H9 (cell line): ENCODE measurements at regions not wholly inside any gene's neighbourhood (a gene's known extent, or its start where the extent isn't known, plus 50 kb on each side); places are given as distances from the start of the nearest gene placed in this dataset.

ENCODE experiments used
- DNase-seq: peaks from one replicate; pipeline ENCODE4 v3.0.0-alpha.2; 2017
- H2AFZ ChIP-seq: one replicate; pipeline ENCODE4 v1.6.1; 2013; ENCODE audit warnings: mild to moderate bottlenecking, low read length, control low read depth, moderate library complexity
- H2AK5ac ChIP-seq: 2 replicates; pipeline ENCODE4 v1.6.1; 2013; ENCODE audit warnings: low read length, control low read depth, mixed read lengths; ENCODE audit not compliant: insufficient read length
- H2BK120ac ChIP-seq: one replicate; pipeline ENCODE4 v1.6.1; 2013; ENCODE audit warnings: low read depth, mild to moderate bottlenecking, low read length, control low read depth, inconsistent platforms; ENCODE audit not compliant: poor library complexity, severe bottlenecking
- H2BK12ac ChIP-seq: 2 replicates; pipeline ENCODE4 v1.6.1; 2013; ENCODE audit warnings: low read length, control low read depth, mixed read lengths, low read depth; ENCODE audit not compliant: insufficient read length
- H2BK15ac ChIP-seq: 2 replicates; pipeline ENCODE4 v1.6.1; 2013; ENCODE audit warnings: low read depth, low read length, control low read depth
- H2BK20ac ChIP-seq: one replicate; pipeline ENCODE4 v1.6.1; 2013; ENCODE audit warnings: low read depth, mild to moderate bottlenecking, low read length, control low read depth, inconsistent platforms; ENCODE audit not compliant: poor library complexity, severe bottlenecking
- H2BK5ac ChIP-seq: 2 replicates; pipeline ENCODE4 v1.6.1; 2013; ENCODE audit warnings: low read length, control low read depth, mixed read lengths; ENCODE audit not compliant: insufficient read length
- H3K14ac ChIP-seq: 2 replicates; pipeline ENCODE4 v1.6.1; 2013; ENCODE audit warnings: low read length, control low read depth; ENCODE audit not compliant: insufficient read depth
- H3K18ac ChIP-seq: 2 replicates; pipeline ENCODE4 v1.6.1; 2013; ENCODE audit warnings: low read depth, mild to moderate bottlenecking, mixed read lengths, low read length, control low read depth; ENCODE audit not compliant: insufficient read length
- H3K23ac ChIP-seq: 2 replicates; pipeline ENCODE4 v1.6.1; 2013; ENCODE audit warnings: low read length, control low read depth, mixed read lengths, low read depth; ENCODE audit not compliant: insufficient read length
- H3K23me2 ChIP-seq: 2 replicates; pipeline ENCODE4 v1.6.1; 2013; ENCODE audit warnings: low read depth, mild to moderate bottlenecking, mixed read lengths, low read length, control low read depth; ENCODE audit not compliant: insufficient read length, poor library complexity, severe bottlenecking
- H3K27ac ChIP-seq: 2 replicates; pipeline ENCODE4 v1.5.1; 2013; ENCODE audit warnings: low read length, control low read depth, mixed read lengths, low read depth; ENCODE audit not compliant: insufficient read length
- H3K27me3 ChIP-seq: 2 replicates; pipeline ENCODE4 v1.6.1; 2013; ENCODE audit warnings: low read length, control low read depth, inconsistent platforms; ENCODE audit not compliant: insufficient read depth
- H3K4ac ChIP-seq: 2 replicates; pipeline ENCODE4 v1.6.1; 2013; ENCODE audit warnings: low read depth, mild to moderate bottlenecking, control low read depth, inconsistent platforms, low read length, moderate library complexity
- H3K4me1 ChIP-seq: 2 replicates; pipeline ENCODE4 v1.6.1; 2013; ENCODE audit warnings: low read length, control low read depth, inconsistent platforms; ENCODE audit not compliant: insufficient read depth
- H3K4me2 ChIP-seq: 2 replicates; pipeline ENCODE4 v1.6.1; 2013; ENCODE audit warnings: low read length, control low read depth, mixed read lengths; ENCODE audit not compliant: insufficient read length, insufficient read depth
- H3K56ac ChIP-seq: 2 replicates; pipeline ENCODE4 v1.6.1; 2013; ENCODE audit warnings: low read depth, mild to moderate bottlenecking, mixed read lengths, low read length, control low read depth; ENCODE audit not compliant: insufficient read length
- H3K79me1 ChIP-seq: 2 replicates; pipeline ENCODE4 v1.6.1; 2013; ENCODE audit warnings: low read depth, mild to moderate bottlenecking, moderate library complexity, low read length, control low read depth, inconsistent platforms; ENCODE audit not compliant: insufficient read depth, poor library complexity, severe bottlenecking
- H3K79me2 ChIP-seq: 2 replicates; pipeline ENCODE4 v1.6.1; 2013; ENCODE audit warnings: low read length, control low read depth, inconsistent platforms; ENCODE audit not compliant: insufficient read depth
- H3K9ac ChIP-seq: 2 replicates; pipeline ENCODE4 v1.6.1; 2013; ENCODE audit warnings: low read length, control low read depth, mixed read lengths; ENCODE audit not compliant: insufficient read length; ENCODE audit errors: extremely low read depth
- H3K9me3 ChIP-seq: one replicate; pipeline ENCODE4 v1.6.1; 2013; ENCODE audit warnings: low read depth, low read length, inconsistent platforms; ENCODE audit not compliant: control insufficient read depth
- H3T11ph ChIP-seq: one replicate; pipeline ENCODE4 v1.6.1; 2013; ENCODE audit warnings: mild to moderate bottlenecking, low read length, control low read depth, inconsistent platforms
- H4K20me1 ChIP-seq: one replicate; pipeline ENCODE4 v1.6.1; 2013; ENCODE audit not compliant: control insufficient read depth, insufficient read length, insufficient read depth
- H4K5ac ChIP-seq: 2 replicates; pipeline ENCODE4 v1.6.1; 2013; ENCODE audit warnings: low read depth, mild to moderate bottlenecking, mixed read lengths, low read length, control low read depth; ENCODE audit not compliant: insufficient read length
- H4K8ac ChIP-seq: replicated peaks from 2 replicates; pipeline ENCODE4 v1.6.1; 2013; ENCODE audit warnings: low read length, control low read depth, mixed read lengths, low read depth; ENCODE audit not compliant: insufficient read length
- H4K91ac ChIP-seq: 2 replicates; pipeline ENCODE4 v1.6.1; 2013; ENCODE audit warnings: low read depth, mild to moderate bottlenecking, moderate library complexity, mixed read lengths, low read length, control low read depth; ENCODE audit not compliant: insufficient read length
- H3K27ac Mint-ChIP-seq, 3 experiments: 2 replicates in 2 of 3; 3 replicates in 1 of 3; pipeline ENCODE4 v1.8.0; 2020 to 2021; ENCODE audit warnings: mixed read lengths in 3 of 3, mild to moderate bottlenecking in 1 of 3, moderate library complexity in 1 of 3
- H3K27me3 Mint-ChIP-seq: 2 replicates; pipeline ENCODE4 v1.8.0; 2021; ENCODE audit warnings: low read depth, mild to moderate bottlenecking, moderate library complexity, mixed read lengths
- H3K36me3 Mint-ChIP-seq, 3 experiments: 2 replicates in 2 of 3; 3 replicates in 1 of 3; pipeline ENCODE4 v1.8.0; 2020 to 2021; ENCODE audit warnings: low read depth in 3 of 3, mixed read lengths in 3 of 3; ENCODE audit not compliant: insufficient read depth in 1 of 3
- H3K4me1 Mint-ChIP-seq, 2 experiments: 2 replicates each; pipeline ENCODE4 v1.8.0; 2020; ENCODE audit warnings: mixed read lengths in 2 of 2
- H3K4me3 Mint-ChIP-seq, 2 experiments: 2 replicates in 1 of 2; 3 replicates in 1 of 2; pipeline ENCODE4 v1.8.0; 2020 to 2021; ENCODE audit warnings: mild to moderate bottlenecking in 2 of 2, mixed read lengths in 2 of 2, moderate library complexity in 1 of 2
- H3K9me3 Mint-ChIP-seq, 2 experiments: 2 replicates in 1 of 2; 3 replicates in 1 of 2; pipeline ENCODE4 v1.8.0; 2020; ENCODE audit warnings: mild to moderate bottlenecking in 2 of 2, mixed read lengths in 2 of 2, moderate library complexity in 1 of 2
- WGBS: extraction: QIAGEN DNeasy Blood & Tissue Kit; methylation state at CpG from one replicate; pipeline ENCODE4 v1.1.7; 2013; ENCODE audit warnings: missing lambda C conversion rate, low lambda C conversion rate, mixed read lengths; ENCODE audit not compliant: insufficient read length; ENCODE audit errors: extremely low coverage; 5-methylcytosine and 5-hydroxymethylcytosine counted together
- TF ChIP-seq, protein P1 (sequence below): fragments of 200-600 bp; sonication (generic); conservative IDR thresholded peaks from 3 replicates; pipeline ENCODE4 v1.8.0; 2021; ENCODE audit warnings: antibody characterized with exemption, mild to moderate bottlenecking

DNA sequence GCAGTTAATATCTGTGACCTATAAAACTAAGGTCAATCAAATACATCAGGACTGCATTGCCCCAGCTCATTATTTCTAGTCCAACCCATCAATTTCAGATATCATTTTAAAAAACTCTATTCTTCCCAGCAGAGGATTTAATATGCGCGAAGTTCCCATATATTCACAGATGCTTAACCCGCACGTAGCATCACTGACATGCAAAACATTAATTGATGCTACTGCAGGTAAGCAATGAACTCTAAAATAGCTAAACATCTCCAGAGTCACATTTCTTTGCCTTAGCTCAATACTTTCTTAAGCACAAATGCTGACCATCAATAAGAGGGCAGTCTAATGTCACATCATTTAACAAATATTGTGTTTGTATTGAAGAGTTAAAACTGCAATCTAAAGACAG lies 586.6 kb upstream of the CDH18 start:
- no peak for DNase-seq
- H3K79me2 ChIP-seq: no peaks in the 10 kb centered on the region
- no peak overlapping the region for H3K4me3 Mint-ChIP-seq
- H3K9ac ChIP-seq: no peak overlapping the region
- H2BK20ac ChIP-seq: no peak overlapping the region
- no peak overlapping the region for H3K4me2 ChIP-seq
- no peak overlapping the region for H2BK15ac ChIP-seq
- no peak overlapping the region for H3K14ac ChIP-seq
- no peak overlapping the region for H3K23ac ChIP-seq
- H2AK5ac ChIP-seq: no peak overlapping the region
- no peaks in the 10 kb centered on the region for H3K79me1 ChIP-seq
- no peak overlapping the region for H2AFZ ChIP-seq
- no peak overlapping the region for H3T11ph ChIP-seq
- no peaks in the 10 kb centered on the region for H4K20me1 ChIP-seq
- H4K8ac ChIP-seq: no peak overlapping the region
- no peaks in the 10 kb centered on the region for H3K27me3 Mint-ChIP-seq
- H3K18ac ChIP-seq: no peak overlapping the region
- H3K23me2 ChIP-seq: no peaks in the 10 kb centered on the region
- no peak overlapping the region for H3K4ac ChIP-seq
- no CpG with 5 or more reads among the region's 4 CpGs for WGBS
- H3K56ac ChIP-seq: no peak overlapping the region
- H3K4me1 ChIP-seq: no peaks in the 10 kb centered on the region
- H4K91ac ChIP-seq: no peak overlapping the region
- no peaks in the 10 kb centered on the region for H3K9me3 ChIP-seq
- H3K9me3 Mint-ChIP-seq: no peaks in the 10 kb centered on the region
- H4K5ac ChIP-seq: no peak overlapping the region
- no peak overlapping the region for H2BK12ac ChIP-seq
- no peak overlapping the region for H2BK120ac ChIP-seq
- H3K27me3 ChIP-seq: no peaks in the 10 kb centered on the region
- H3K4me1 Mint-ChIP-seq: peaks cover 6 to 9% of the 10 kb centered on the region in 2 experiments; a peak in 3 of 4 replicates
- TF ChIP-seq, protein P1, sequence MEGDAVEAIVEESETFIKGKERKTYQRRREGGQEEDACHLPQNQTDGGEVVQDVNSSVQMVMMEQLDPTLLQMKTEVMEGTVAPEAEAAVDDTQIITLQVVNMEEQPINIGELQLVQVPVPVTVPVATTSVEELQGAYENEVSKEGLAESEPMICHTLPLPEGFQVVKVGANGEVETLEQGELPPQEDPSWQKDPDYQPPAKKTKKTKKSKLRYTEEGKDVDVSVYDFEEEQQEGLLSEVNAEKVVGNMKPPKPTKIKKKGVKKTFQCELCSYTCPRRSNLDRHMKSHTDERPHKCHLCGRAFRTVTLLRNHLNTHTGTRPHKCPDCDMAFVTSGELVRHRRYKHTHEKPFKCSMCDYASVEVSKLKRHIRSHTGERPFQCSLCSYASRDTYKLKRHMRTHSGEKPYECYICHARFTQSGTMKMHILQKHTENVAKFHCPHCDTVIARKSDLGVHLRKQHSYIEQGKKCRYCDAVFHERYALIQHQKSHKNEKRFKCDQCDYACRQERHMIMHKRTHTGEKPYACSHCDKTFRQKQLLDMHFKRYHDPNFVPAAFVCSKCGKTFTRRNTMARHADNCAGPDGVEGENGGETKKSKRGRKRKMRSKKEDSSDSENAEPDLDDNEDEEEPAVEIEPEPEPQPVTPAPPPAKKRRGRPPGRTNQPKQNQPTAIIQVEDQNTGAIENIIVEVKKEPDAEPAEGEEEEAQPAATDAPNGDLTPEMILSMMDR: no peak
- H3K27ac ChIP-seq: no peak overlapping the region
- H3K27ac Mint-ChIP-seq: no peak overlapping the region
- no peaks in the 10 kb centered on the region for H3K36me3 Mint-ChIP-seq
- no peak overlapping the region for H2BK5ac ChIP-seq
